Neural cell (in vitro differentiated cells): ENCODE measurements at regions not wholly inside any gene's neighbourhood (a gene's known extent, or its start where the extent isn't known, plus 50 kb on each side); places are given as distances from the start of the nearest gene placed in this dataset.

Source experiments
- H2AFZ ChIP-seq: fragments of 200-600, 300-800 bp; sonication (generic), shearing (Covaris generic); 2 replicates; pipeline ENCODE4 v1.6.0; 2014; ENCODE audit warnings: low read depth, mild to moderate bottlenecking, antibody characterized with exemption, low read length, moderate library complexity
- H3F3A ChIP-seq: fragments of 200-600 bp; shearing (Covaris generic); 2 replicates; pipeline ENCODE4 v1.6.1; 2016; ENCODE audit warnings: mild to moderate bottlenecking, moderate library complexity, mixed read lengths, antibody characterized with exemption, low read length; ENCODE audit not compliant: insufficient read depth, poor library complexity, severe bottlenecking
- H3K27ac ChIP-seq: fragments of 200-600, 300-800 bp; sonication (generic), shearing (Covaris generic); 2 replicates; pipeline ENCODE4 v1.5.1; 2014; ENCODE audit warnings: mild to moderate bottlenecking, low read length, moderate library complexity
- H3K27me3 ChIP-seq: fragments of 300-800, 200-600 bp; sonication (generic), shearing (Covaris generic); 2 replicates; pipeline ENCODE4 v1.6.0; 2014; ENCODE audit warnings: mild to moderate bottlenecking, low read depth, low read length, moderate library complexity; ENCODE audit not compliant: insufficient read depth
- H3K36me3 ChIP-seq: fragments of 300-800, 200-600 bp; sonication (generic), shearing (Covaris generic); 2 replicates; pipeline ENCODE4 v1.5.1; 2014; ENCODE audit warnings: mild to moderate bottlenecking, antibody characterized with exemption, low read length, moderate library complexity; ENCODE audit not compliant: insufficient read depth
- H3K4me2 ChIP-seq: fragments of 300-800, 200-600 bp; sonication (generic), shearing (Covaris generic); 2 replicates; pipeline ENCODE4 v1.6.0; 2014; ENCODE audit warnings: mild to moderate bottlenecking, low read length
- H3K4me3 ChIP-seq: fragments of 300-800, 200-600 bp; sonication (generic), shearing (Covaris generic); 2 replicates; pipeline ENCODE4 v1.5.1; 2014; ENCODE audit warnings: mild to moderate bottlenecking, low read length, moderate library complexity
- H3K79me2 ChIP-seq: fragments of 200-600 bp; shearing (Covaris generic); replicated peaks from 2 replicates; pipeline ENCODE4 v1.6.0; 2014; ENCODE audit warnings: mild to moderate bottlenecking, low read length, moderate library complexity; ENCODE audit not compliant: insufficient read depth
- H3K9ac ChIP-seq: fragments of 300-800, 200-600 bp; sonication (generic), shearing (Covaris generic); 2 replicates; pipeline ENCODE4 v1.6.1; 2016; ENCODE audit warnings: mild to moderate bottlenecking, low read length, mixed read lengths
- H3K9me2 ChIP-seq: fragments of 200-600 bp; shearing (Covaris generic); 2 replicates; pipeline ENCODE4 v1.6.1; 2016; ENCODE audit warnings: mild to moderate bottlenecking, low read length, mixed read lengths; ENCODE audit not compliant: insufficient read depth
- H3K9me3 ChIP-seq: fragments of 200-600, 300-800 bp; sonication (generic), shearing (Covaris generic); 2 replicates; pipeline ENCODE4 v1.6.1; 2016; ENCODE audit warnings: mild to moderate bottlenecking, mixed run types, low read length, moderate library complexity, mixed read lengths
- H4K20me1 ChIP-seq: fragments of 200-600 bp; shearing (Covaris generic); 2 replicates; pipeline ENCODE4 v1.6.1; 2016; ENCODE audit warnings: mild to moderate bottlenecking, mixed run types; ENCODE audit not compliant: insufficient read depth
- CTCF ChIP-seq: fragments of 450-650 bp; IDR thresholded peaks from 2 replicates; pipeline ENCODE4 v1.5.1; 2014; ENCODE audit warnings: antibody characterized with exemption, mild to moderate bottlenecking, moderate library complexity; ENCODE audit not compliant: poor library complexity, severe bottlenecking
- EP300 ChIP-seq: fragments of 450-650 bp; conservative IDR thresholded peaks from 2 replicates; pipeline ENCODE4 v1.6.1; 2014; ENCODE audit warnings: antibody characterized with exemption, mild to moderate bottlenecking, moderate library complexity; ENCODE audit not compliant: poor library complexity, severe bottlenecking
- EZH2 ChIP-seq: fragments of 200-600, 300-800 bp; shearing (Covaris generic), sonication (generic); IDR thresholded peaks from 2 replicates; pipeline ENCODE4 v1.6.1; 2014; ENCODE audit warnings: antibody characterized with exemption, low read length, borderline replicate concordance, mild to moderate bottlenecking; ENCODE audit not compliant: insufficient read depth, poor library complexity, severe bottlenecking
- MXI1 ChIP-seq: fragments of 450-650 bp; conservative IDR thresholded peaks from 2 replicates; pipeline ENCODE4 v1.6.1; 2014; ENCODE audit warnings: antibody characterized with exemption, mild to moderate bottlenecking; ENCODE audit not compliant: poor library complexity, severe bottlenecking
- POLR2AphosphoS5 ChIP-seq: IDR thresholded peaks from 2 replicates; pipeline ENCODE4 v1.6.1; 2012
- RAD21 ChIP-seq: fragments of 450-650 bp; conservative IDR thresholded peaks from 2 replicates; pipeline ENCODE4 v1.6.1; 2014; ENCODE audit warnings: antibody characterized with exemption, mild to moderate bottlenecking, moderate library complexity
- REST ChIP-seq: IDR thresholded peaks from 2 replicates; pipeline ENCODE4 v1.6.1; 2012; ENCODE audit warnings: borderline replicate concordance
- SMC3 ChIP-seq: fragments of 450-650 bp; conservative IDR thresholded peaks from 2 replicates; pipeline ENCODE4 v1.6.1; 2014; ENCODE audit warnings: antibody characterized with exemption, mild to moderate bottlenecking, moderate library complexity; ENCODE audit not compliant: poor library complexity
- TAF1 ChIP-seq: IDR thresholded peaks from 2 replicates; pipeline ENCODE4 v1.6.1; 2012; ENCODE audit warnings: low read depth

DNA sequence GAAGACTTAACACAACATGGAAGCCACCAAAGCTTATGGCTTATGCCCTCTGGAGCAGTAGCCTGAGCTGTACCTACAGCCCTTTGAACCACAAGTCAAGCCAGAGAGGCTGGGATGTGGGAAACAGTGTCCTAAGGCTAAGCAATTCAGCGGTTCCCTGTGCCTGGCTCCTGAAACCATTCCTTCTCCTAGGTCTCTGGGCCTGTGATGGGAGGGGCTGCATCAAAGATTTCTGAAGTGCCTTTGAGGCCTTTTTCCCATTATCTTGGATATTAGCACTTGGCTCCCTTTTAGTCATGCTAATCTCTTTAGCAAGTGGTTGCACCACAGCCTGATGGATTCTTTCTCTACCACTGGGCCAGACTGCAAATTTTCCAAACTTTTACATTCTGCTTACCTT, 140.5 kb upstream of the NUDT10 start:
- Histone ChIP-seq H4K20me1 (no peaks in the 10 kb centered on the region), H3K4me2 (no peak overlapping the region), H3K79me2 (no peaks in the 10 kb centered on the region), H3K36me3 (no peaks in the 10 kb centered on the region), H2AFZ (no peak overlapping the region), H3K9me2 (no peaks in the 10 kb centered on the region), H3K27ac (no peak overlapping the region), H3K4me3 (no peak overlapping the region), H3F3A (no peaks in the 10 kb centered on the region), H3K9ac (no peak overlapping the region), H3K27me3 (no peaks in the 10 kb centered on the region), H3K9me3 (no peaks in the 10 kb centered on the region)
- TF ChIP-seq EP300 (no peak), EZH2 (no peak), MXI1 (no peak), RAD21 (no peak), POLR2AphosphoS5 (no peak), TAF1 (no peak), CTCF (no peak), SMC3 (no peak), REST (no peak)

DNA sequence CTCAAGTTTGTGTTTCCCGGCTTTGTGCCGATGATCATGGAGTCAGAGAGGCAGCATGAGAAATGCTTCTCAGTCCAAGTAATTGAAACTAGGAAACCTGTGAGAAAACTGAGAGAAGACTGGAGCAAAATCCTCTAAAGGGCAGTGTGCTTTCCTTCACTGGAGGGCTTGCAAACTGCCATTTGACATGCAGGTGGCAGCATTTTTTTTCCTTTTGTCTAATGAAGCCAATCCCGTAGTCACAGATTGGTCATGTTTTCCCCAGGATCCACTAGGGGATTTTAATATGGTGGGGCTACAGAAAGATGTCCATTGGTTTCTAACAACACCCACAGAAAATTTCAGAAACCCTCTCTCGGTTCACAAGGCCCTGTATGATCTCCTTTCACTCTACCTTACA, 117.4 kb upstream of the NUDT10 start:
- Histone ChIP-seq H2AFZ (no peak overlapping the region), H3K27me3 (no peaks in the 10 kb centered on the region), H3K9me2 (no peaks in the 10 kb centered on the region), H3K36me3 (no peaks in the 10 kb centered on the region), H3K4me3 (no peak overlapping the region), H3K9me3 (no peaks in the 10 kb centered on the region), H3F3A (no peaks in the 10 kb centered on the region), H3K9ac (no peak overlapping the region), H4K20me1 (no peaks in the 10 kb centered on the region), H3K27ac (no peak overlapping the region), H3K79me2 (no peaks in the 10 kb centered on the region), H3K4me2 (no peak overlapping the region)
- no peak for TF ChIP-seq RAD21
- no peak for TF ChIP-seq EP300
- no peak for TF ChIP-seq CTCF
- TF ChIP-seq REST = no peak
- no peak for TF ChIP-seq TAF1
- no peak for TF ChIP-seq POLR2AphosphoS5
- no peak for TF ChIP-seq EZH2
